Adrenal gland (tissue), 9 donors: ENCODE measurements at regions not wholly inside any gene's neighbourhood (a gene's known extent, or its start where the extent isn't known, plus 50 kb on each side); places are given as distances from the start of the nearest gene placed in this dataset.

Experiments used
- DNase-seq, 7 donors: peaks; one replicate each; pipeline ENCODE4 v3.0.0-alpha.2; 2019 to 2020
- H3K27ac ChIP-seq, 5 donors: fragments of 200-600 bp; sonication (generic) in 4 of 5; 1 replicate in 3 of 5; 2 replicates in 2 of 5; pipeline versions ENCODE4 v1.5.1 to v1.8.0; 2016 to 2020; ENCODE audit warnings: mild to moderate bottlenecking in 1 of 5
- H3K27me3 ChIP-seq: fragments of 200-600 bp; 2 replicates; pipeline ENCODE4 v1.8.0; 2021
- H3K36me3 ChIP-seq, 2 donors: fragments of 200-600 bp; replicated peaks in 1 of 2; 1 replicate in 1 of 2; 2 replicates in 1 of 2; pipeline versions ENCODE4 v1.5.1 to v1.8.0; 2018 to 2022
- H3K4me1 ChIP-seq, 2 donors: fragments of 200-600 bp; replicated peaks in 1 of 2; 1 replicate in 1 of 2; 2 replicates in 1 of 2; pipeline versions ENCODE4 v1.5.1 to v1.8.0; 2018 to 2021
- H3K4me3 ChIP-seq, 4 donors: fragments of 200-600 bp; sonication (generic) in 3 of 4; one replicate each; pipeline ENCODE4 v1.5.1; 2016 to 2018
- H3K9me3 ChIP-seq, 3 donors: fragments of 200-600 bp; sonication (generic) in 1 of 3; replicated peaks in 1 of 3; 1 replicate in 2 of 3; 2 replicates in 1 of 3; pipeline versions ENCODE4 v1.5.1 to v1.8.0; 2016 to 2021
- POLR2A ChIP-seq, 2 donors: fragments of 450-650 bp; IDR thresholded peaks; one replicate each; pipeline ENCODE4 v1.6.1; 2017; ENCODE audit warnings: antibody characterized with exemption in 2 of 2, mild to moderate bottlenecking in 2 of 2, moderate library complexity in 1 of 2
- WGBS, 4 donors: extraction: QIAGEN DNeasy Blood & Tissue Kit in 2 of 4; methylation state at CpG; one replicate each; pipeline versions ENCODE4 v1.1.5 to v1.1.7; 2013 to 2017; 5-methylcytosine and 5-hydroxymethylcytosine counted together
- intact Hi-C, 2 donors: fragments of 100-400 bp; cut with DNase I; formaldehyde crosslinking; loops; one replicate each; pipeline versions ENCODE4 v1.14.1 to v1.15.0; 2022 to 2023
- TF ChIP-seq, protein P1 (sequence below), 6 experiments: fragments of 450-650 bp in 4 of 6; fragments of 200-600 bp in 2 of 6; sonication (generic) in 1 of 6; IDR thresholded peaks; 1 replicate in 5 of 6; 2 replicates in 1 of 6; pipeline versions ENCODE4 v1.5.1 to v1.8.0; 2016 to 2021; ENCODE audit warnings: antibody characterized with exemption in 6 of 6, mild to moderate bottlenecking in 2 of 6, moderate library complexity in 1 of 6
- donor health status: healthy with polysubstance abuse.
- donor health status: Bipolar disorder and iron deficiency.
- donor health status: DM: yes; HTN: yes; CAD: no.
- donor health status: DM: no; HTN: no; CAD: no.
- donor health status: DM: no; HTN: no; CAD: no.

DNA sequence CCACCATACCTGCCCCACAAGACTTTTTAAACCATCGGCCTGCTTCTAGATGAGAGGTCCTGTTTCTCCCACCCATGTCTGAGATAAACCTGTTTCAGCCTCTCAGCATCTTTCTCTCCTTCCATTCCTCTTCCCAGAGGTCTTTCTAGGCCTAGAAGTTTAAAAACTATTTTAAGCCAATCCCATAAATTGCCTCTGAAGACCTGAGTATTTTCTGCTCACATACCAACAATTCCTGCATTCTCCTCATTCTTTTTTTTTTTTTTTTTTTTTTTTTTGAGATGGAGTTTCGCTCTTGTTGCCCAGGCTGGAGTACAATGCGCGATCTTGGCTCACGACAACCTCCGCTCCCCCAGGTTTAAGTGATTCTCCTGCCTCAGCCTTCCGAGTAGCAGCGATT is 262.9 kb upstream of the AUTS2 start:
- 91 to 94% (median 93%) methylated on average over 8 of the region's 8 CpGs for WGBS, 4 donors
- H3K36me3 ChIP-seq, result no peaks in the 10 kb centered on the region
- no peaks in the 10 kb centered on the region for H3K27me3 ChIP-seq
- H3K27ac ChIP-seq, result no peak overlapping the region
- intact Hi-C loops, result no loop called here
- H3K9me3 ChIP-seq, result no peaks in the 10 kb centered on the region
- no peak for TF ChIP-seq POLR2A (IDR thresholded peaks at IDR 0.05)
- TF ChIP-seq, protein P1, sequence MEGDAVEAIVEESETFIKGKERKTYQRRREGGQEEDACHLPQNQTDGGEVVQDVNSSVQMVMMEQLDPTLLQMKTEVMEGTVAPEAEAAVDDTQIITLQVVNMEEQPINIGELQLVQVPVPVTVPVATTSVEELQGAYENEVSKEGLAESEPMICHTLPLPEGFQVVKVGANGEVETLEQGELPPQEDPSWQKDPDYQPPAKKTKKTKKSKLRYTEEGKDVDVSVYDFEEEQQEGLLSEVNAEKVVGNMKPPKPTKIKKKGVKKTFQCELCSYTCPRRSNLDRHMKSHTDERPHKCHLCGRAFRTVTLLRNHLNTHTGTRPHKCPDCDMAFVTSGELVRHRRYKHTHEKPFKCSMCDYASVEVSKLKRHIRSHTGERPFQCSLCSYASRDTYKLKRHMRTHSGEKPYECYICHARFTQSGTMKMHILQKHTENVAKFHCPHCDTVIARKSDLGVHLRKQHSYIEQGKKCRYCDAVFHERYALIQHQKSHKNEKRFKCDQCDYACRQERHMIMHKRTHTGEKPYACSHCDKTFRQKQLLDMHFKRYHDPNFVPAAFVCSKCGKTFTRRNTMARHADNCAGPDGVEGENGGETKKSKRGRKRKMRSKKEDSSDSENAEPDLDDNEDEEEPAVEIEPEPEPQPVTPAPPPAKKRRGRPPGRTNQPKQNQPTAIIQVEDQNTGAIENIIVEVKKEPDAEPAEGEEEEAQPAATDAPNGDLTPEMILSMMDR (IDR thresholded peaks at IDR 0.05), result no peak
- DNase-seq, result no peak
- H3K4me1 ChIP-seq, result no peaks in the 10 kb centered on the region
- no peak overlapping the region for H3K4me3 ChIP-seq

DNA sequence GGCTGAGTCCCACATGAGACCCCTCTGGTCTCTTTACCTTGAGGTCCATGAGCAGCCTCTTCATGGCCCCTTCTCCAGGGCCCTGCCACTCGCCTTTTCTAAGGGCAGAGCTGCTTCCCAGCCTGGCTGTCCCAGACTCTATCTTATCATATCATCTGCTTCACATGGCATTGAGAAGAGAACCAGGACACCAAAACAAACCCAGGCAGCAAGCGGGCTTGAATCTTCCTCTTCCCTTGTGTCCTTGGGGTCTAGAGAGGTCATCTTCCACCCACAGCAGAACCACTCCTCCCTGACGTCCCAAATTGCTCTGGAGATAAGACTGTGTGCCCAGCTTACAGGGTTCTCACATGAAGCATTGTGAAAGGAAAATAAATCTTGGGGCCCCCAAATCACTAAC is 261.3 kb upstream of the AUTS2 start:
- intact Hi-C loops, result no loop called here
- H3K9me3 ChIP-seq, result no peaks in the 10 kb centered on the region
- H3K4me1 ChIP-seq, result no peaks in the 10 kb centered on the region
- WGBS, 4 donors, result 29 to 52% (median 47%) methylated on average over 3 of the region's 3 CpGs
- no peaks in the 10 kb centered on the region for H3K36me3 ChIP-seq
- H3K27ac ChIP-seq, result no peak overlapping the region
- peak in 1 of 7 donors; percentile 12 for DNase-seq
- H3K4me3 ChIP-seq, result no peak overlapping the region
- no peak for TF ChIP-seq POLR2A (IDR thresholded peaks at IDR 0.05)
- TF ChIP-seq, protein P1 (IDR thresholded peaks at IDR 0.05), result no peak
- H3K27me3 ChIP-seq, result no peaks in the 10 kb centered on the region

DNA sequence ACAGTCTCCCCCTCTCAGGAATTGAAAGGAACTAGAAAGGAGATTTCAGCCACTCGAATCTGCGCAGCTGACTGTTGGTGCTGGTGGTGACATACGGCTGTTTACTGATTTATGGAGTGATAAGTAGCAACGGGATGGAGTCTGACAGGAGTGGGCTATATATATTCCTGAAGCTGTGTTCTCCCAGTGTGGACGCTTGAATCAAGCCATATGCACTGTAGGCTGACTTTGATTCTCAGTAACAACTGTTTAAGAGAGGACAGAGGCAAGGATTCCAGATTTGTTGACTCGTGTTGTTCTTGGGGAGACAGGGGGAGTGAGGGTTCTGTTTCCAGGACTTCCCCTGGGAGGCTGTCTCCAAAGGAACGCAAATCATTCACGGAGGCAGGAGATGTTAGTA is 260.1 kb upstream of the AUTS2 start:
- no peaks in the 10 kb centered on the region for H3K27me3 ChIP-seq
- H3K27ac ChIP-seq, result no peak overlapping the region
- DNase-seq, result no peak
- TF ChIP-seq, protein P1 (IDR thresholded peaks at IDR 0.05), result no peak
- no peak for TF ChIP-seq POLR2A (IDR thresholded peaks at IDR 0.05)
- 42 to 51% (median 47%) methylated on average over 8 of the region's 8 CpGs for WGBS, 4 donors
- H3K9me3 ChIP-seq, result no peaks in the 10 kb centered on the region
- no peaks in the 10 kb centered on the region for H3K4me1 ChIP-seq
- no peaks in the 10 kb centered on the region for H3K36me3 ChIP-seq
- intact Hi-C loops, result no loop called here
- H3K4me3 ChIP-seq, result no peak overlapping the region

DNA sequence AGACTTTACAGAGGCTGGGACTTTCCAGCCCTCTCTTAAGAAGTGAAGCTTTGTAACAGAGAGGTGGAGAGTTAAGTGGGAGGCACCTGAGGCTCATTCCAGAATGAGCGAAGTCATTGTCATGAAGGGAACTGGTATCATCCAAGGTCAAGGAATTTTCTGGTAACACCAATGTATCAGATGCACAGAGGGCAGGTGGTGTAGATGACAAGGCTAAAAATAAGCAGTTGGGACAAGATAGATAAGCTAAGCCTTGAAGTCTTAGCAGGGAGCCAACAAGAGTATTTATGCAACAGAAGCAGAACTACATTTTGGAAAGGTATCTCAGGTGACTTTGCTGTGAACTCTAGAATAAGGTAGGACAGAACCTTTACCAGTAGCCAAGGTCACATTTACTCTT is 257.0 kb upstream of the AUTS2 start:
- no peak for DNase-seq
- H3K27ac ChIP-seq, result no peak overlapping the region
- H3K36me3 ChIP-seq, result no peaks in the 10 kb centered on the region
- H3K4me3 ChIP-seq, result no peak overlapping the region
- WGBS, 4 donors, result 53 to 88% (median 74%) methylated on average over 1 of the region's 1 CpG
- no peaks in the 10 kb centered on the region for H3K9me3 ChIP-seq
- TF ChIP-seq, protein P1 (IDR thresholded peaks at IDR 0.05), result no peak
- no peak for TF ChIP-seq POLR2A (IDR thresholded peaks at IDR 0.05)
- no peaks in the 10 kb centered on the region for H3K27me3 ChIP-seq
- intact Hi-C loops, result no loop called here
- no peaks in the 10 kb centered on the region for H3K4me1 ChIP-seq
